DND-41 (cell line): ENCODE measurements at regions not wholly inside any gene's neighbourhood (a gene's known extent, or its start where the extent isn't known, plus 50 kb on each side); places are given as distances from the start of the nearest gene placed in this dataset.

ENCODE experiments used
- ATAC-seq: fragments of 200-7000 bp; cut with Tn5 transposase; 3 replicates; pipeline ENCODE4 v1.9.1; 2021; ENCODE audit warnings: low read depth; ENCODE audit not compliant: insufficient read depth
- DNase-seq: peaks from one replicate; pipeline ENCODE4 v3.0.0-alpha.2; 2020
- H2AFZ ChIP-seq: 2 replicates; pipeline ENCODE4 v1.6.0; 2012; ENCODE audit warnings: low read depth, low read length
- H3K27ac ChIP-seq: 2 replicates; pipeline ENCODE4 v1.5.1; 2012; ENCODE audit warnings: low read length, inconsistent platforms
- H3K27me3 ChIP-seq: fragments of 200-600 bp; sonication (generic); 2 replicates; pipeline ENCODE4 v1.6.0; 2012; ENCODE audit warnings: low read length, mild to moderate bottlenecking, inconsistent platforms; ENCODE audit not compliant: insufficient read depth, poor library complexity
- H3K36me3 ChIP-seq: 2 replicates; pipeline ENCODE4 v1.5.1; 2012; ENCODE audit warnings: low read length, inconsistent platforms; ENCODE audit not compliant: insufficient read depth
- H3K4me1 ChIP-seq: 2 replicates; pipeline ENCODE4 v1.5.1; 2012; ENCODE audit warnings: mild to moderate bottlenecking, low read length; ENCODE audit not compliant: insufficient read depth
- H3K4me2 ChIP-seq: 2 replicates; pipeline ENCODE4 v1.6.0; 2012; ENCODE audit warnings: mild to moderate bottlenecking, moderate library complexity, low read length, inconsistent platforms; ENCODE audit not compliant: insufficient read depth
- H3K4me3 ChIP-seq, 2 experiments: fragments of 200-600 bp in 1 of 2; shearing (Covaris generic) in 1 of 2; 2 replicates each; pipeline ENCODE4 v1.5.1; 2012 to 2016; ENCODE audit warnings: inconsistent platforms in 2 of 2, low read length in 2 of 2, mild to moderate bottlenecking in 2 of 2, low read depth in 1 of 2, moderate library complexity in 1 of 2
- H3K79me2 ChIP-seq: 2 replicates; pipeline ENCODE4 v1.6.0; 2012; ENCODE audit warnings: low read length, inconsistent platforms; ENCODE audit not compliant: insufficient read depth
- H3K9ac ChIP-seq: 2 replicates; pipeline ENCODE4 v1.6.0; 2012; ENCODE audit warnings: low read depth, mild to moderate bottlenecking, inconsistent platforms, low read length, moderate library complexity
- H3K9me3 ChIP-seq: 2 replicates; pipeline ENCODE4 v1.5.1; 2012; ENCODE audit warnings: low read length, moderate library complexity, mild to moderate bottlenecking, inconsistent platforms; ENCODE audit not compliant: insufficient read depth, severe bottlenecking
- H4K20me1 ChIP-seq: 2 replicates; pipeline ENCODE4 v1.6.0; 2012; ENCODE audit warnings: low read length; ENCODE audit not compliant: insufficient read depth
- CTCF ChIP-seq: IDR thresholded peaks from 2 replicates; pipeline ENCODE4 v1.5.1; 2012; ENCODE audit warnings: borderline replicate concordance, low read length, moderate library complexity, mild to moderate bottlenecking; ENCODE audit not compliant: poor library complexity, severe bottlenecking; ENCODE audit errors: extremely low read depth
- EZH2 ChIP-seq: IDR thresholded peaks from 3 replicates; pipeline ENCODE4 v1.6.1; 2012; ENCODE audit warnings: borderline replicate concordance, low read depth, mild to moderate bottlenecking, moderate library complexity, low read length, inconsistent platforms; ENCODE audit not compliant: severe bottlenecking

GRCh38 chr21:38188037-38188436 is 68.8 kb upstream of the KCNJ15 start:
- no peaks in the 10 kb centered on the region for H3K79me2 ChIP-seq
- H2AFZ ChIP-seq: no peak overlapping the region
- H3K4me1 ChIP-seq: no peaks in the 10 kb centered on the region

DNA sequence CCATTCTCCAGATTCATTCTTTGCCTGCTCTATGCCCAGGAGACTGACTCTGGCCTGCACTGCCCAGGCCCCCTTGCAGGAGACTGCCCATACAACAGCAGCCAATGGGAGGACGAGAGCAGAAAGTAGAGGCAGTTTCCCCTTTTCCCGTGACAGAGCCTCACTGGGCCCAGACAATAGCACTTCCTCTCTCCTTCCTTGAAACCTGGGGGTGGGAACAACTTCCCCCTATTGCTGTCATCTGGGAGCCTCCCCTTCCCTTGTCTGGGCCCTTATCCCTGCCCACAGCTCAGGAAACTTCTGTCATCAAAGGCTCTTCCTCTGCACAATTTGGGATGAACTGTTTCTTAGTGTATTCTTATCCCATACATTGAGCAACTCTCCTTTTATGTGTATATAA is 60.8 kb upstream of the KCNJ15 start:
- ATAC-seq (no peak), DNase-seq (no peak)
- Histone ChIP-seq H3K36me3 (no peaks in the 10 kb centered on the region), H2AFZ (no peak overlapping the region), H3K9ac (no peak overlapping the region), H3K4me2 (no peak overlapping the region), H3K4me3 (no peak overlapping the region), H3K9me3 (no peaks in the 10 kb centered on the region), H3K79me2 (no peaks in the 10 kb centered on the region), H3K27me3 (no peaks in the 10 kb centered on the region), H3K27ac (no peak overlapping the region), H4K20me1 (no peaks in the 10 kb centered on the region), H3K4me1 (no peaks in the 10 kb centered on the region)
- TF ChIP-seq EZH2 (no peak), CTCF (no peak)

More at GRCh38 chr21:38188037-38188436, 68.8 kb upstream of the KCNJ15 start:
- TF ChIP-seq CTCF: no peak
- no peak for TF ChIP-seq EZH2
- ATAC-seq: no peak
- no peak for DNase-seq
- Histone ChIP-seq H3K9me3 (no peaks in the 10 kb centered on the region), H4K20me1 (no peaks in the 10 kb centered on the region), H3K4me2 (no peak overlapping the region), H3K36me3 (no peaks in the 10 kb centered on the region), H3K27ac (no peak overlapping the region), H3K4me3 (no peak overlapping the region), H3K9ac (no peak overlapping the region), H3K27me3 (no peaks in the 10 kb centered on the region)

- H4K20me1 ChIP-seq: no peaks in the 10 kb centered on the region
Observed at GRCh38 chr21:38202811-38203210, 54.0 kb upstream of the KCNJ15 start.

More at GRCh38 chr21:38202811-38203210, 54.0 kb upstream of the KCNJ15 start:
- Histone ChIP-seq H3K79me2 (no peaks in the 10 kb centered on the region), H3K27ac (no peak overlapping the region), H3K4me2 (no peak overlapping the region), H3K4me1 (no peaks in the 10 kb centered on the region), H3K36me3 (no peaks in the 10 kb centered on the region), H3K4me3 (no peak overlapping the region), H2AFZ (no peak overlapping the region), H3K9me3 (no peaks in the 10 kb centered on the region), H3K27me3 (no peaks in the 10 kb centered on the region), H3K9ac (no peak overlapping the region)
- TF ChIP-seq CTCF (no peak), EZH2 (no peak)
- no peak for DNase-seq
- ATAC-seq: no peak
